Progenitor cell of endocrine pancreas (in vitro differentiated cells): ENCODE measurements at regions not wholly inside any gene's neighbourhood (a gene's known extent, or its start where the extent isn't known, plus 50 kb on each side); places are given as distances from the start of the nearest gene placed in this dataset.

Experiments
- DNase-seq: peaks from one replicate; pipeline ENCODE4 v3.0.0; 2021; ENCODE audit warnings: low spot score; ENCODE audit not compliant: unreplicated experiment
- H3K27ac Mint-ChIP-seq: 2 replicates; pipeline ENCODE4 v1.8.0; 2021; ENCODE audit warnings: mild to moderate bottlenecking, moderate library complexity, mixed read lengths
- H3K27me3 Mint-ChIP-seq: 2 replicates; pipeline ENCODE4 v1.8.0; 2021; ENCODE audit warnings: mixed read lengths
- H3K36me3 Mint-ChIP-seq: 2 replicates; pipeline ENCODE4 v1.8.0; 2022; ENCODE audit warnings: mixed read lengths; ENCODE audit not compliant: insufficient read depth
- H3K4me1 Mint-ChIP-seq: 2 replicates; pipeline ENCODE4 v1.8.0; 2021; ENCODE audit warnings: low read depth, mixed read lengths
- H3K4me3 Mint-ChIP-seq: 2 replicates; pipeline ENCODE4 v1.8.0; 2021; ENCODE audit warnings: low read depth, mild to moderate bottlenecking, moderate library complexity, mixed read lengths
- H3K9me3 Mint-ChIP-seq: 2 replicates; pipeline ENCODE4 v1.8.0; 2021; ENCODE audit warnings: low read depth, mixed read lengths
- CTCF ChIP-seq: fragments of 200-600 bp; sonication (generic); IDR thresholded peaks from one replicate; pipeline ENCODE4 v1.5.0; 2021; ENCODE audit warnings: antibody characterized with exemption, mild to moderate bottlenecking; ENCODE audit not compliant: unreplicated experiment

DNA sequence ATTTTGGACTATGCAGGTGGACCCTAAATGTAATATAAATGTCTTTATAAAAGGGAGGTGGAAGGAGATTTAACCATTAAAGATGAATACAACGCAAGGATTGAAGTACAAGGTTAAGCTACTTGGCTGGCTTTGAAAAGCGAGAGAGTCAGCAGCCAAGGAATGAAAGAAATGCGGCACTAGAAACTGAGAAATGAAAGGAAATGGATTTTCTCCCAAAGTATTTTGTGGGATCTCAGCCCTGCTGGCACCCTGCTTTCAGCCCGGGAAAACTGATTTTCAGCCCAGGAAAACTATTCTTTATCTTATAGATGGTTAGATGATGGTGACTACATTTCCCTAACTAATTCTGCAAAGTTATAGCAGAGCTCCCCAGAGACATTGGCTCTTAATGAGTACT, 1349.6 kb upstream of the C9orf72 start:
- TF ChIP-seq CTCF = no peak
- DNase-seq = no peak
- Mint-ChIP-seq H3K4me3 (no peak overlapping the region), H3K36me3 (peaks cover 1% of the 10 kb centered on the region), H3K9me3 (no peaks in the 10 kb centered on the region), H3K4me1 (no peaks in the 10 kb centered on the region), H3K27ac (no peak overlapping the region), H3K27me3 (no peaks in the 10 kb centered on the region)

DNA sequence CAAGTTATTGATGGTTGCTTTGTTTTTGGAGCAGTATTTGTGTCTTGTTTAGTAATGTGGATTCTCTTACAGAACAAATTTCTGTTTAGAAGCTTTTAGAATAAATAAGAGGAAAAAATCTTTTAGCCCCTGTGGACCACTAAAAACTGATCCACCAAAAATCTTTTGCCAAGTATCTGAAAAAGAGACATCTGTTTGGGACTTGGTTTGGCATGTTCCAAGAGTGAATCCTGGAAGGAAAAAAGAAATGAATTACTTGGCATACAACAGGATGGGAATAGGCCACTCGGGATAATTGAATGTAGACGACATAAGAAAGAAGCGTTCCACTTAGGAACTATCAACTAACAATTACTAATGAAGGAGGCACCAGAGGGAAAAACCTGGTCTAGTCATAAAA, 1350.1 kb upstream of the C9orf72 start:
- H3K27ac Mint-ChIP-seq = no peak overlapping the region
- no peak for DNase-seq
- TF ChIP-seq CTCF = no peak
- H3K4me1 Mint-ChIP-seq = no peaks in the 10 kb centered on the region
- H3K9me3 Mint-ChIP-seq = no peaks in the 10 kb centered on the region
- no peak overlapping the region for H3K4me3 Mint-ChIP-seq
- peaks cover 1% of the 10 kb centered on the region for H3K36me3 Mint-ChIP-seq
- H3K27me3 Mint-ChIP-seq = no peaks in the 10 kb centered on the region

- no peak overlapping the region for H3K4me3 Mint-ChIP-seq
- no peaks in the 10 kb centered on the region for H3K27me3 Mint-ChIP-seq
- no peak for DNase-seq
- no peaks in the 10 kb centered on the region for H3K36me3 Mint-ChIP-seq
- no peak overlapping the region for H3K27ac Mint-ChIP-seq
- no peaks in the 10 kb centered on the region for H3K9me3 Mint-ChIP-seq
- TF ChIP-seq CTCF = no peak
- H3K4me1 Mint-ChIP-seq = no peaks in the 10 kb centered on the region
Measured at GRCh38 chr9:28925157-28925556, 1351.9 kb upstream of the C9orf72 start.

DNA sequence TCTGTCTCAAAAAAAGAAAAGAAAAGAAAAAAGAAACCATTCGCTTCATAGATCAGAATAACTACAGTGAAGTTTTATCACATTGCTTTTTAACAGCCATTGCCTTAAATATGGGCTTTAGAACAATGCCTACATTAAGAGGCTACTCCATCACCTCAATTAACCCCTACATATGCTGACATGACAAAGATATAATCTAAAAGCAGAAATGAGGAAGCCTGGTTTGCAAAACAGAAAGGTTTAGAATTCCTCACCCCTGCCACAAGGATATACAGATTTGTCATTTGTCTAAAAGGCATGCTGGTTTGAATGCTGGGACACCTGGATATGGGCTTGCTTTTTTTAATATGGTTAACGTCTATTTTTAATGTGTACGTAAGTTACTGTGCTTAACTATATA, 1353.0 kb upstream of the C9orf72 start:
- no peak overlapping the region for H3K4me3 Mint-ChIP-seq
- no peak for DNase-seq
- H3K27ac Mint-ChIP-seq = no peak overlapping the region
- H3K36me3 Mint-ChIP-seq = no peaks in the 10 kb centered on the region
- no peak for TF ChIP-seq CTCF
- no peaks in the 10 kb centered on the region for H3K9me3 Mint-ChIP-seq
- no peaks in the 10 kb centered on the region for H3K4me1 Mint-ChIP-seq
- no peaks in the 10 kb centered on the region for H3K27me3 Mint-ChIP-seq

- Mint-ChIP-seq H3K36me3 (no peaks in the 10 kb centered on the region), H3K4me1 (no peaks in the 10 kb centered on the region), H3K27ac (no peak overlapping the region), H3K9me3 (no peaks in the 10 kb centered on the region), H3K4me3 (no peak overlapping the region), H3K27me3 (no peaks in the 10 kb centered on the region)
- no peak for DNase-seq
- TF ChIP-seq CTCF = no peak
Measured at GRCh38 chr9:28927691-28928090, 1354.4 kb upstream of the C9orf72 start.
